Muscle of arm (tissue), 1 donor: ENCODE measurements at regions not wholly inside any gene's neighbourhood (a gene's known extent, or its start where the extent isn't known, plus 50 kb on each side); places are given as distances from the start of the nearest gene placed in this dataset.

Experiments used
- DNase-seq: peaks from one replicate; pipeline ENCODE4 v3.0.0-alpha.2; 2013

DNA sequence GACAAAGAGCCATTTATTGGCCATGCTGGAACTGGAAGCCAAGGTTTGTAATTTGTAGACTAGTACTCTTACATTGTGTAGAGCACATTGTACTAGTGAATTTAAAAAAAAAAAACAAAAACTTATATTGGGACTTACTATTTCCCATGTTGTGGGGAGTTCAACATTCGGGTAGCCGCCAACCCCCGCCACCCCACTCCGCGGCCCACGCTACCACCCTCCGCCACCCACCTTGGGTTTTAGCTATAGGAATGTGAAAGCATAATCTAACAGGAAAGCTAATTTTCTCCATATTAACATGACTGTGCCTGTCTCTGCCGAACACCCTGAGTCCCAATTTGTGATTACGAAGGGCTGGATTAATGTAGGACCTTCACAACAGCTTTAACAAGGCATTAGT is 275.8 kb downstream of the FIGN start:
- DNase-seq = no peak

DNA sequence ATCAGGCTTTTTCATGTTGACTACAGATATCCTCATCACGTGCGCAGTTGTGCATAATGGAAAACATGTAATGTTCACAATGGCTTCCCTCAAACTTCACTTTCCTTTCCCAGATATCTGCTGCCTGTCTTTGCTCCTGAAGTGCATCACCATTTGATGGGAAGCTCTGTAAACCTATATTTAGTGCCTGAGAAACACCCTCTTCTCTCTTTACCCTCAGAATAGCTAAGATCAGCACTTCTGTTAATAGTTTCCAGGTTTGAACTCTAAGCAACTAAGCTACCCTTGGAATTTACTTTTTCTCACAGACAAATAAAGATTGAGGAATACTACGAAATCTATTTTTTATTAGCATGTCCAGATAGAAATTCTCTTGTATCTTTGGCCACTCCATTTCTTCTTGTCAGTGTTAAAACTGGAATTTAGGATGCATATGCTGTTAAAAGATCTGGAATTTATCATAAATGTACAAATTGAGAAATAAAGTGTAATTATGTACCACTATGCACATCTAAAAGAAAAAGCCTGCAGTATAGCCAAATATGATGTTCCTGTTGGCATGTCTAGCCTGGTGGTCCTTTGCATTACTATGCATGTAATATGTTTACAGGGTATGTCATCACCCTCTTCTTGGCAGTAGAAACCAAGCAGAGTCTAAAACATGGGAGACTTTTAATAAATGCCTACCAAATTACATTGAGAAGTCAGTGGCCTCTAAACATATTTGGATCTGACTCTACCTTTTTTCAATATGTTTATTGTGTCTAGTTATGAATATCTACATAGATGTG is 278.7 kb downstream of the FIGN start:
- no peak for DNase-seq

DNA sequence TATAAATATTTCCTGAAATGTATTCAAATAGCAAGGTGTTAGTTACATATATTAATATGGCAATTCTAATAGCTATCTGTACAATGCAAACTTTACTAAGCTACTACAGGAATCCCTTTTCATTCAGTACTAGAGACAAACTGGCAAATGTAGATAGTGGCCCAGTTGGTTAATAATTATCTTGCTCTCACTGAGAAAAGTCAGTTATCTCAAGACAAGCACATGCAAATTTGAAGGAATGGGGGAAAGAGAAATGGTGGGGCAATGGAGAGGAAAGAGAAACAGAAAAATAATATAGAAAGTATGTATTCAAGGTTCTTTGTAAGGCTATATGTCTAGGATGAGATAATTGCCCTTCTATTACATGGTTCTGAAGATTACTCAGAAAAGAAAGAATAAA is 280.0 kb downstream of the FIGN start:
- no peak for DNase-seq

DNA sequence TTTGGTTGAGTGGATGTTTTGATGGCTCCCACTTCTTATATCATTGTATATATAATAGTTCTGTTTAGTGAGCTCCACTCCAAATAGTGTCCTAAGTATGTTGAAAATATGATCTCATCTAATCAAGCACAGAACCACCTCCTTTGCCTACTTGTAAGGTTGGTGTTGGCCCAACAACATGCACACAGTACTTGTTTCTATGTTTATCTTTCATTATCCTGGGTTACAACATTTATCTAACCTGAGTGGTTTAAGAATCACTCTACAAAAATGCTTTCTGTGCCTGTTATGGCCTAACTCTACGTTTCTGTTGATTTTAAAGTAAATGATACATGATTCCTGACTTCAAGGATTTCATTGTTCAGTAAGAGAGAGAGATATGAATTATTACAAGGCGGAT is 281.9 kb downstream of the FIGN start:
- DNase-seq = no peak

DNA sequence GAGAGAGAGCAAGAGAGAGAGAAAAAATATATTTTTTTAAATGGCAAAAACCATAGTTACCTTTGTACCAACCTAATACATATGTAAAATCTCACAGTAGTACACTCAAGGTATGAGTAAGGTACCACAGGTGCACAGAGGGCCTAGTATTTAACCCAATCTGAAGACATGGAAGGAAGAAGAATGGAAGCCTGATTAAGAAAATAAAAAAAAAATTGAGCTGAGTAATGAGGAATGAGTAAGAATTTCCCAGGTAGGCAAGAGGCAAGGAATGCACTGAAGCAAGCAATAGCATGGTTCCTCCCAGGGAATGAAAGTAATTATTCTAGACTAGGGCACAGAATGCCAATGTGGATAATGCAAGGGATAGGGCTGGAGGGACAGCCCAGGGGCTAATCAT is 294.2 kb downstream of the FIGN start:
- no peak for DNase-seq

- no peak for DNase-seq
Observed at GRCh38 chr2:163436963-163437362, 298.8 kb downstream of the FIGN start.

- no peak for DNase-seq
Observed at GRCh38 chr2:163428187-163428586, 307.6 kb downstream of the FIGN start.

GRCh38 chr2:163420604-163421003 is 315.2 kb downstream of the FIGN start:
- no peak for DNase-seq

DNA sequence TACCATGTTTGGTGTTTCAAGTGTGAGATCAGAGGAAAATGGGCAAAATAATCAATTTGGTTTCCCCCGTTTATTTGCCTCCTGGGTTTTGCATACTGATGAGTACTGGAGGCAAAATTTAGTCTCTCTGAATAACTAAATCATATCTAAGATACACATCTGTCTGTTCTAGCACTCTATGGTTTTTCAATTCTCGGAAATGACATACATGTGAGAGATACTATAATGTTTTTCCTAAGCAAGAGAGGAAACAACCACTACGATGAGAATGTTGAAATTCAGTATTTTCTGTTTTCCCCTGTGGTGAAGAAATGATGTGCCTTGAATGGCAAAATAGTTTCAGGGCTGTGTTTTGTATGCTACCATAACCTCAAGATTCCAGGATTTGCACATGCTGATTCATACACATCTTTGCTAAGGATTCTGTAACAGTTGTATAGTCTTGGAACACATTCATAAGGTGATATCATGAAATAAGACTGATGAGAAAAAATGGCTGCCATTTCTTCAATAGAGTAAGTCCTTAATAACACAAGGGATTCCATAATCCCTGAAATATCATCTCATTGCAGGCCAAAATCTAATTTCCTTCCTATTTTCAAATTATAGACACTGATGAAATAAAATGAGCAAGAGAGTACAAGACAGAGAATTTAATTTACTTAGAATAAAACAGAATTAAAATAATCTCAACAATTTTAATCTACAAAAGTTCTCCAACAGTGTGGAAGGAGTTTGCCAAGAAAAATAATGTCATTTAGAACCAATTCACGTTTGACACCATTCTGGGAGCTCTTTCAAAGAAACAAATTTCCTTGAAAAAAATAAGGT is 316.6 kb downstream of the FIGN start:
- peak; percentile 26 for DNase-seq

- DNase-seq = no peak
Observed at GRCh38 chr2:163417596-163418337, 318.0 kb downstream of the FIGN start.

DNA sequence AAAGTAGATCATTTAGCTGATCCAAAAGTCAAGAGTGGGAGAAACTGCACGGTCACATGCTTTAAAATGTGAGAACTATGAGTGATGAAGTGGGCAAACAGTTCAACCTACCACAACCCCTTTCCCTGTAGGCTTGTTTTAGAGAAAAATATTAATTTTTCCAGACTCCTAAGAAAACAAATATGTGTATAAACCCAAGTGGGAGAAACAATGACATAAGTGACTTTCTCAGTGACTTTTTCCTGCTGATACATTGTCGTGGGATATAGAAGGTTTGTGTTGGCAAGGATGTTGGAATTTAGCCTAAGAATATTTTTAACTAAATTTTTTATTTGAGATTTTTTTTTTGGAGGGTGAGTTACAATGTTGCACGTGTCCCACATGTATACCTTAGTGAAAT is 321.7 kb downstream of the FIGN start:
- no peak for DNase-seq

- peak; percentile 7 for DNase-seq
Observed at GRCh38 chr2:163407296-163407695, 328.5 kb downstream of the FIGN start.

- no peak for DNase-seq
Observed at GRCh38 chr2:163405298-163405697, 330.5 kb downstream of the FIGN start.

GRCh38 chr2:163401481-163401880 is 334.3 kb downstream of the FIGN start:
- no peak for DNase-seq

GRCh38 chr2:163397451-163397850 is 338.4 kb downstream of the FIGN start:
- DNase-seq = no peak

DNA sequence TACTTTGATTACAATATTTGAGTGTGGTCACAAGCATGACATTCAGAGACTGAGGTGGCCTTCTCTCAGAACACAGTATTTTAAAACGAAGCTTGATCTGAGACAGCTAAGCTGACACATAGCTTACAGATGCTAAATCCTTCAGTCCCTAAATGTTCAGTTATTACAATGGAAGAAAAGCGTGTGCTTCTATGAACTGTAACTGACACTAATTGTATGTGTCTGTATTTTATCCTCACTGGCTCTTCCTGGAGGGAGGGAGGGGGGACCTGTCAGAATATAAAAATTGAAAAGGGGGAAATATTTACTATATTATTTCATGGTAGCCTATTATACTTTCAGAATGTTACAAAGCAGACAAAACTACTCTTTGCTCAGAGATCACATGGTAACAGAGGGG is 340.2 kb downstream of the FIGN start:
- no peak for DNase-seq

GRCh38 chr2:163389838-163390237 is 346.0 kb downstream of the FIGN start:
- DNase-seq = no peak

- DNase-seq = no peak
Observed at GRCh38 chr2:163375472-163375871, 360.3 kb downstream of the FIGN start.

DNA sequence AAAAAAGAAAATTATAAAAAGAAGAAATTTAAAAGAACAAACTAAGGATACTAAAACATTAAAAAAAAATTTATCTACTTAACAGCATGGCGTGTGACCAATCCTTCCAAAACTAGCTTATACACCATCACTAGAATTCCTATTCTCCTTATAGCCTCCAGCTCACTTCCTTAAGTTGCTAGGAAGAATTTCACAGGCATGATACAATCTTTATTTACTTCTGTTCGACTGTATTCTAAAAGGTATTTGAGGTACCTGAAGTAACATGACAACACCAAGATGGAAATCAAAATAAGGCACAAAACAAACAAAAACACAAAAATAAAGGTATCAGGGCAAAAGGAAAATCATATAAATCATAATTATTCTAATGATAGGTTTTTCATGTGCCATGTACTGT is 360.7 kb downstream of the FIGN start:
- DNase-seq = no peak

GRCh38 chr2:163374282-163374681 is 361.5 kb downstream of the FIGN start:
- no peak for DNase-seq

DNA sequence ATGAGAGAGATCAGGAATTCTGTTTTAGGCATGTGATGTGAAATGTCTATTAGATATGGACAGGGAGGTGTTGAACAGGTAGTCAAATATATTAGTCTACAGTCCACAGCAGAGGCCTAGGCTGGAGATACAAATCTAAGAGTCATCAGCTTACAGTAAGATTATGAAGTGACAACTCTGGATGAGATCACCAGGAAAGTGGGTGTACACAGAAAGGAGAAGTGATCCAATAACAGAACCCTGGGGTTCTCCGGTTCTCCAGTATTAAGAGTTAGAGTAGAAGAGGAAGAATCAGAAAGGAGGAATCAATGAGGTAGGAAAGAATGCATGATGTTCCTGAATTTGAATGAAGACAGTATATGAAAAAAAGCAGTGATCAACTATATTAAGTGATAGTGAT is 362.3 kb downstream of the FIGN start:
- DNase-seq = no peak

GRCh38 chr2:163370169-163370886 is 365.5 kb downstream of the FIGN start:
- no peak for DNase-seq
